SK-N-SH (cell line): ENCODE measurements at regions not wholly inside any gene's neighbourhood (a gene's known extent, or its start where the extent isn't known, plus 50 kb on each side); places are given as distances from the start of the nearest gene placed in this dataset.

Source experiments
- CTCF ChIA-PET: fragments of 300-600, 350-600 bp; formaldehyde crosslinking; extraction: SDS; loops from one replicate; lab custom pipeline; 2021; lab: Yijun Ruan, JAX
- POLR2A ChIA-PET: fragments of 350-600 bp; sonication (Branson Sonifier 250); formaldehyde crosslinking; extraction: SDS; loops from one replicate; lab custom pipeline; 2020; ENCODE audit warnings: antibody characterized with exemption, inconsistent platforms; lab: Yijun Ruan, JAX
- DNase-seq: peaks from one replicate; pipeline ENCODE4 v3.0.0; 2012
- H2AFZ ChIP-seq: fragments of 200-600 bp; sonication (generic); 2 replicates; pipeline ENCODE4 v1.8.1; 2016; ENCODE audit warnings: antibody characterized with exemption, mild to moderate bottlenecking, low read depth
- H3F3A ChIP-seq: fragments of 200-600 bp; sonication (generic); replicated peaks from 2 replicates; pipeline ENCODE3; 2016; ENCODE audit warnings: antibody characterized with exemption, mild to moderate bottlenecking; ENCODE audit not compliant: insufficient read depth
- H3K27ac ChIP-seq, 2 experiments: fragments of 200-500 bp in 1 of 2; fragments of 200-600 bp in 1 of 2; sonication (Bioruptor generic) in 1 of 2; sonication (generic), shearing (Covaris generic) in 1 of 2; 2 replicates each; pipeline versions ENCODE4 v1.5.1 to v1.6.1; 2014 to 2016; ENCODE audit warnings: low read depth in 2 of 2, inconsistent platforms in 1 of 2, low read length in 1 of 2, mild to moderate bottlenecking in 1 of 2, mixed read lengths in 1 of 2
- H3K27me3 ChIP-seq: fragments of 200-600 bp; sonication (generic), shearing (Covaris generic); 2 replicates; pipeline ENCODE4 v1.6.1; 2016; ENCODE audit warnings: mixed run types; ENCODE audit not compliant: insufficient read depth
- H3K36me3 ChIP-seq, 2 experiments: fragments of 200-500 bp in 1 of 2; fragments of 200-600 bp in 1 of 2; sonication (Bioruptor generic) in 1 of 2; sonication (generic) in 1 of 2; replicated peaks in 1 of 2; 2 replicates each; pipeline versions ENCODE3 to v1.5.1; 2014 to 2016; ENCODE audit warnings: low read length in 1 of 2, mild to moderate bottlenecking in 1 of 2; ENCODE audit not compliant: insufficient read depth in 2 of 2, control insufficient read depth in 1 of 2
- H3K4me1 ChIP-seq, 2 experiments: fragments of 200-500 bp in 1 of 2; fragments of 200-600 bp in 1 of 2; sonication (Bioruptor generic) in 1 of 2; sonication (generic), shearing (Covaris generic) in 1 of 2; 2 replicates each; pipeline versions ENCODE4 v1.5.1 to v1.6.1; 2014 to 2016; ENCODE audit warnings: low read depth in 1 of 2, low read length in 1 of 2, mixed run types in 1 of 2; ENCODE audit not compliant: insufficient read depth in 2 of 2, control insufficient read depth in 1 of 2
- H3K4me2 ChIP-seq: fragments of 200-600 bp; sonication (generic), shearing (Covaris generic); 2 replicates; pipeline ENCODE4 v1.6.1; 2017; ENCODE audit warnings: mixed run types
- H3K4me3 ChIP-seq, 2 experiments: fragments of 200-500 bp in 1 of 2; fragments of 200-600 bp in 1 of 2; sonication (Bioruptor generic) in 1 of 2; sonication (generic), shearing (Covaris generic) in 1 of 2; 2 replicates each; pipeline versions ENCODE4 v1.5.1 to v1.8.1; 2014 to 2016; ENCODE audit warnings: low read depth in 2 of 2, inconsistent platforms in 1 of 2, low read length in 1 of 2, mild to moderate bottlenecking in 1 of 2, mixed read lengths in 1 of 2, moderate library complexity in 1 of 2
- H3K79me2 ChIP-seq: fragments of 200-600 bp; sonication (generic); 2 replicates; pipeline ENCODE4 v1.8.1; 2017; ENCODE audit warnings: mild to moderate bottlenecking; ENCODE audit not compliant: insufficient read depth
- H3K9ac ChIP-seq: fragments of 200-600 bp; sonication (generic); 2 replicates; pipeline ENCODE4 v1.6.1; 2017; ENCODE audit warnings: mixed run types
- H3K9me2 ChIP-seq: fragments of 200-600 bp; sonication (generic); 2 replicates; pipeline ENCODE4 v1.6.1; 2017; ENCODE audit warnings: mixed run types
- H3K9me3 ChIP-seq: fragments of 200-600 bp; sonication (generic); 2 replicates; pipeline ENCODE4 v1.6.1; 2017; ENCODE audit warnings: mixed run types, mild to moderate bottlenecking, moderate library complexity
- H4K20me1 ChIP-seq: fragments of 200-600 bp; sonication (generic); 2 replicates; pipeline ENCODE4 v1.6.1; 2017; ENCODE audit warnings: mild to moderate bottlenecking, mixed run types; ENCODE audit not compliant: insufficient read depth
- CHD2 ChIP-seq: fragments of 150-350 bp; IDR thresholded peaks from 2 replicates; pipeline ENCODE4 v1.6.1; 2018; ENCODE audit warnings: low read length; ENCODE audit not compliant: partially characterized antibody
- CTCF ChIP-seq: fragments of 200-600 bp; sonication (generic); IDR thresholded peaks from 2 replicates; pipeline ENCODE4 v1.6.1; 2017; ENCODE audit warnings: antibody characterized with exemption, mild to moderate bottlenecking, moderate library complexity
- ELF1 ChIP-seq: IDR thresholded peaks from 2 replicates; pipeline ENCODE4 v1.4.0; 2012
- EP300 ChIP-seq, 2 experiments: IDR thresholded peaks; 2 replicates each; pipeline versions ENCODE4 v1.4.0 to v1.6.1; 2012; ENCODE audit warnings: borderline replicate concordance in 1 of 2, low read depth in 1 of 2, low read length in 1 of 2
- EZH2phosphoT487 ChIP-seq: fragments of 200-600 bp; sonication (generic); IDR thresholded peaks from 2 replicates; pipeline ENCODE4 v1.6.1; 2017; ENCODE audit warnings: low read depth, mixed run types, mild to moderate bottlenecking, antibody characterized with exemption, moderate library complexity, borderline replicate concordance
- FOXJ3 ChIP-seq: sonication (generic); formaldehyde crosslinking; IDR thresholded peaks from 2 replicates; pipeline ENCODE4 v1.5.1; 2020; ENCODE audit warnings: mild to moderate bottlenecking, missing genetic modification reagents
- FOXM1 ChIP-seq: IDR thresholded peaks from 2 replicates; pipeline ENCODE4 v1.4.0; 2012; ENCODE audit warnings: low read depth, mild to moderate bottlenecking
- JUND ChIP-seq: IDR thresholded peaks from 2 replicates; pipeline ENCODE4 v1.4.0; 2012
- MEF2A ChIP-seq: IDR thresholded peaks from 2 replicates; pipeline ENCODE4 v1.4.0; 2012; ENCODE audit warnings: low read depth, borderline replicate concordance
- MXI1 ChIP-seq: IDR thresholded peaks from 2 replicates; pipeline ENCODE4 v1.6.1; 2012; ENCODE audit warnings: mild to moderate bottlenecking, low read depth, low read length, improper control_type of control experiment
- NFIC ChIP-seq: IDR thresholded peaks from 2 replicates; pipeline ENCODE4 v1.4.0; 2012; ENCODE audit warnings: borderline replicate concordance
- NRF1 ChIP-seq: IDR thresholded peaks from 2 replicates; pipeline ENCODE4 v1.6.1; 2012; ENCODE audit warnings: low read depth, mild to moderate bottlenecking, low read length
- PBX3 ChIP-seq: IDR thresholded peaks from 2 replicates; pipeline ENCODE4; 2012
- POLR2AphosphoS5 ChIP-seq: IDR thresholded peaks from 2 replicates; pipeline ENCODE4 v1.6.1; 2012; ENCODE audit warnings: low read depth, low read length
- RCOR1 ChIP-seq: fragments of 150-350 bp; IDR thresholded peaks from 2 replicates; pipeline ENCODE4 v1.6.1; 2017; ENCODE audit warnings: antibody characterized with exemption, low read length
- RFX5 ChIP-seq: IDR thresholded peaks from 2 replicates; pipeline ENCODE4 v1.6.1; 2012; ENCODE audit warnings: mild to moderate bottlenecking, improper control_type of control experiment, low read length
- RXRA ChIP-seq: IDR thresholded peaks from 2 replicates; pipeline ENCODE4 v1.4.0; 2012; ENCODE audit warnings: low read depth, mild to moderate bottlenecking, borderline replicate concordance
- SIN3A ChIP-seq: IDR thresholded peaks from 2 replicates; pipeline ENCODE4 v1.6.1; 2012; ENCODE audit warnings: low read depth, mild to moderate bottlenecking, low read length, moderate library complexity, borderline replicate concordance
- TAF1 ChIP-seq: IDR thresholded peaks from 2 replicates; pipeline ENCODE4 v1.6.1; 2012; ENCODE audit warnings: low read depth, mild to moderate bottlenecking, low read length, moderate library complexity, borderline replicate concordance
- YY1 ChIP-seq: IDR thresholded peaks from 2 replicates; pipeline ENCODE4 v1.4.0; 2012; ENCODE audit warnings: low read depth, mild to moderate bottlenecking
- WGBS: methylation state at CpG from one replicate; pipeline ENCODE4 v1.1.6; 2017; ENCODE audit warnings: low lambda C conversion rate; 5-methylcytosine and 5-hydroxymethylcytosine counted together
- TF ChIP-seq, protein P1 (sequence below): IDR thresholded peaks from 2 replicates; pipeline ENCODE4 v1.4.0; 2012; ENCODE audit warnings: low read depth

DNA sequence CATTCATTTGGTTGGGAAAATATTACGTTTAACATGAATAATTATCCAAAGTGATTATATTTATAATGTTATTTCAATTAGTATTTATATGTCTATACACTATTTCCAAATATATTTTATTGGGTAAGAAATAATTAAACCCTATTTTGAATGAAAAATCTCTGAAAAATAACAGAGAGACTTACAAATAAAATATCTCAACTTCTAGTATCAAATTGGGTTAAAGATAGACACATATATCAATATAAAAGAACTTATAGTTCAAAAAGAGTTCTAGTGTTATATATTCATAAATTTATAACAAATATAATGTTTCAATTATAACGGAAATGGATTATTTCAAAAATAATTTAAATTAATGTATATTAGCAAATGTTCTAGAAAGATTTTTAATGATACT, 482.6 kb upstream of the PCDH20 start:
- Histone ChIP-seq H3K4me2 (no peak overlapping the region), H3K9me2 (no peaks in the 10 kb centered on the region), H3K27me3 (no peaks in the 10 kb centered on the region), H3K9ac (no peak overlapping the region), H3K4me3 (no peak overlapping the region), H3F3A (no peaks in the 10 kb centered on the region), H4K20me1 (no peaks in the 10 kb centered on the region), H2AFZ (no peak overlapping the region), H3K79me2 (no peaks in the 10 kb centered on the region), H3K9me3 (no peaks in the 10 kb centered on the region), H3K27ac (no peak overlapping the region), H3K4me1 (no peaks in the 10 kb centered on the region), H3K36me3 (no peaks in the 10 kb centered on the region)
- no peak for DNase-seq
- WGBS: 37% methylated on average over 2 of the region's 2 CpGs
- CTCF ChIA-PET: no interaction called here
- POLR2A ChIA-PET: no interaction called here
- TF ChIP-seq FOXM1: no peak
- TF ChIP-seq FOXJ3 (CRISPR knock-in tag): no peak
- TF ChIP-seq NRF1: no peak
- no peak for TF ChIP-seq PBX3
- TF ChIP-seq RXRA: no peak
- TF ChIP-seq EZH2phosphoT487: no peak
- no peak for TF ChIP-seq MXI1
- TF ChIP-seq EP300 (IDR thresholded peaks at IDR 0.05; ENCODE audit: borderline replicate concordance in 1 of 2, low read depth in 1 of 2, low read length in 1 of 2): no peak
- no peak for TF ChIP-seq YY1
- no peak for TF ChIP-seq RCOR1
- TF ChIP-seq ELF1: no peak

GRCh38 chr13:61891401-61891800, 475.8 kb upstream of the PCDH20 start:
- Histone ChIP-seq H3K4me1 (no peaks in the 10 kb centered on the region), H3K4me3 (no peak overlapping the region), H4K20me1 (no peaks in the 10 kb centered on the region), H3K9ac (no peak overlapping the region), H3K79me2 (no peaks in the 10 kb centered on the region), H2AFZ (no peak overlapping the region), H3F3A (no peaks in the 10 kb centered on the region), H3K36me3 (no peaks in the 10 kb centered on the region), H3K27me3 (no peaks in the 10 kb centered on the region), H3K9me3 (no peaks in the 10 kb centered on the region), H3K9me2 (no peaks in the 10 kb centered on the region), H3K27ac (no peak overlapping the region), H3K4me2 (no peak overlapping the region)
- no peak for TF ChIP-seq EP300 (IDR thresholded peaks at IDR 0.05; ENCODE audit: borderline replicate concordance in 1 of 2, low read depth in 1 of 2, low read length in 1 of 2)
- no peak for TF ChIP-seq SIN3A
- TF ChIP-seq POLR2AphosphoS5: no peak
- TF ChIP-seq EZH2phosphoT487: no peak
- TF ChIP-seq, protein P1, sequence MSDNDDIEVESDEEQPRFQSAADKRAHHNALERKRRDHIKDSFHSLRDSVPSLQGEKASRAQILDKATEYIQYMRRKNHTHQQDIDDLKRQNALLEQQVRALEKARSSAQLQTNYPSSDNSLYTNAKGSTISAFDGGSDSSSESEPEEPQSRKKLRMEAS: no peak
- TF ChIP-seq MXI1: no peak
- no peak for TF ChIP-seq MEF2A
- no peak for TF ChIP-seq TAF1
- no peak for TF ChIP-seq JUND
- no peak for TF ChIP-seq CTCF
- no peak for TF ChIP-seq NFIC
- TF ChIP-seq RFX5: no peak
- no peak for TF ChIP-seq CHD2
- POLR2A ChIA-PET: no interaction called here
- CTCF ChIA-PET: interaction anchor here (2.5 kb wide), 1 partner anchor 10 kb away, joined by 12 read pairs; no protein-coding TSS in a partner anchor
- no peak for DNase-seq
